Stimulated activated CD4-positive, alpha-beta T cell treated with anti-CD3 and anti-CD28 coated beads, TNF-alpha, amount 100 ng/mL, for 48 hours (primary cell): ENCODE measurements at regions not wholly inside any gene's neighbourhood (a gene's known extent, or its start where the extent isn't known, plus 50 kb on each side); places are given as distances from the start of the nearest gene placed in this dataset.

ENCODE experiments used
- DNase-seq, 3 donors: peaks; one replicate each; pipeline ENCODE4 v3.0.0-alpha.2; 2020; ENCODE audit warnings: low read depth in 3 of 3

DNA sequence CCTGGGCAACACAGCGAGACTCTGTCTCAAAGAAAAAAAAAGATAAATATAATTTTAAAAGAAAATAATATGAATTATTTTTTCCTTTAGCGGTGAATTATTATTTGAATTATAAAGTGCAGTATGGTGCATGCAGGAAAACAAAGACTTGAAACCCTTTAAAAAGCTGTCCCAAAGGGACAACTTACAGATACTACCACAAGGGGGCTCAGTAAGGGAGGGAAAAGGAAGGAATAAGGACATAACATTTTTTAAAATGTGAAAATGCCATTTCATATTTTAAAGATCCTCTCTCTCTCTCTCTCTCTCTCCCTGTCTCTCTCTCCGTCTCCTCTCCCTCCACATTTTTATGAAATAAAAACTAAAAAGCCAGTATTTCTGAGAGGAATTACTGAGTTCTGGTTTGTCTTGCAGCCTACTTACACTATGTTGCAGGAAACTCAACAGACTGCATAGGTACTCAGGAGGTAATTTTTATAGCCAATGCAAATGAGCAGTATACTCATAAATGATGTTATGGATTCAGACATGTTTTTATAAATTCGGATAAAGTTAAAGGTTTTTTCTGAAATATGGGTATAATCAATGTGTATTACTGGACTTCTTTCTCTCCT is 455.0 kb upstream of the GJE1 start:
- no peak for DNase-seq

- DNase-seq = no peak
These were observed 456.8 kb upstream of the GJE1 start for GRCh38 chr6:141675957-141676356.

GRCh38 chr6:141669141-141669540 is 463.6 kb upstream of the GJE1 start:
- DNase-seq = no peak

DNA sequence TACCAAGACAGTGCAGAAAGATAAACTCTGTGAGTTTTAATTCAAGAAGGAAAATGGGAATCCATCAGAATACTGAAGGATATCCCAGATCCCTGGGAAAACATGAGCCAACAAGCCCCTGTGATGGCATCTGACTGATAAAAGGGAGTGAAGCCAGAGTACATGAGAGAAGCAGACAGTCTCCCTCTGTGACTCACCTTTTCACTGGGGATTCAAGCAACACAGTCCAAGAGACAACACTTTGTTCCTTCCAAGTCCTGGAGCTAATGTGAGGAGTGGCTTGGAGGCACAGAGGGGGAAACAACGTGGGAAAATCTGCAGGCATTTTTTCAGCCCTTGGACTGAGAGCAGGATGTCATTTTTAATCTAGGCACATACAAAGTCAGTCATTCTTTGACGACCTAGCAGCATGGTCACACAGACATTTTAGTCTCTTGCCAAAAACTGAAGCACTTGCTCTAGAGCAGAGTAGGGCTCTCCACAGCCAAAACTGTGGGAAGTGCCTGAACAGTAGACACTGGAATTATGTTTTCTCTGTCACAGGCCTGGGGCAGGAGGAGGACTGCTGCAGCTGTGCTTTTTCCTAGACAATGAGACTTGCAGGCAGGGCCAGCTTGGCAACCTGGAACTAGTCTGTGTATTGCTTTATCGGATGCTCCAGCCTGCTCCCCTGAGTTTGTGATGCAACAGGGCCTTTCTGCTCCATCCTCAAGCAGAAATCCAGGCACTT is 465.0 kb upstream of the GJE1 start:
- no peak for DNase-seq

- no peak for DNase-seq
These were observed 466.5 kb upstream of the GJE1 start for GRCh38 chr6:141666187-141666586.

DNA sequence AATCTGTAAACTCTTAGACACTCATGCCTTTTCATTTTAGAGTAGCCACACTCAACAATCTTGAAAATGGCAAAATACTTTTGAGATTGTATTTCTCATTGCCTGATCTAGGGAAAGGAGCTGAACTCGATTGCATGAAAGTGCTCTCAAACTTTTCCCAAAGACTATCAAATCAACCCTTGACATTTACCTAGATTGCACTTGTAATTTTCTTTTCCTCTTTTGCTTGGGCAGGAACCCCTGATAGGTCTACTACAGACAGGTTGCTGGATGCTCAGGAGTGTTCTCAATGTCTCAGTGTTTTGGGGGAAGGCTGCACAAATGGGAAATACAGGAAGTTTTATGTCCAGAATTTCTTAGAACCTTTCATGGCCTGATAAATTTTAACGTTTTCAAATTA is 468.0 kb upstream of the GJE1 start:
- DNase-seq = no peak

- DNase-seq = no peak
These were observed 473.1 kb upstream of the GJE1 start for GRCh38 chr6:141659582-141659981.

DNA sequence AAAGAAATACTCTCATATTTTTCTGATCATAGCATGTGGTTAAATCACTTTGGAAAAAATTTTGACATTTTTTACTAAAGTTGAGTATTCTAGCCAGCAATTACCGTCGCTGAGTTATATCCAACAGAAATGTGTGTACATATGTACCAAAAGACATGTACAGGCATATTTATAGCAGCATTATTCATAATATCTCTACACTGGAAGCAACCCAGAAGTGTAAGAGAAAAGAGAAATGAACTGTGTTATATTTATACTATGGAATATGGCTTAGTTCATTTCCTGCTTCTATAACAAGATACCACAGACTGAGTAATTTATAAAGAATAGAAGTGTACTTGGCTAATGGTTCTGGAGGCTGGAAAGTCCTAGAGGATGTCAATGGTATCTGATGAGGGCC is 474.0 kb upstream of the GJE1 start:
- DNase-seq = no peak

- DNase-seq = no peak
These were observed 474.9 kb upstream of the GJE1 start for GRCh38 chr6:141657812-141658211.

- no peak for DNase-seq
These were observed 479.1 kb upstream of the GJE1 start for GRCh38 chr6:141653590-141653989.

DNA sequence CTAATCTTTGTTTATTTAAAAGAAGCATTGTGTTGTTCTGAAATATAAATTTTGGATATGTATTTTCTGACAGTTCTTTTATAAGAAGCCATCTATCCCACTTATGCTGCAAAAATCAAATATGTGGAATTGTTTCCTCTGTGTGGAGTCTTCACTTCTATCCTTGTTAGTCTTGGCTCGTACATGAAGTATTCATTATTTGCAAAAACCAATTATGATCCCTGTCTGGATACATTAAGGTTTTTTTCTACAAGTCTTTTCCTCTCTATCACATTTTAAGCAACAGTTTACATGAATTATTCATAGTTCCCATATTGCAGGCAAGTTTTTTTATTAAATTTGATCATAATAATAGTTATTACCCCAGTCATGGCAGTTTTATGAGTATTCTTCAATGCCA is 490.8 kb upstream of the GJE1 start:
- no peak for DNase-seq

DNA sequence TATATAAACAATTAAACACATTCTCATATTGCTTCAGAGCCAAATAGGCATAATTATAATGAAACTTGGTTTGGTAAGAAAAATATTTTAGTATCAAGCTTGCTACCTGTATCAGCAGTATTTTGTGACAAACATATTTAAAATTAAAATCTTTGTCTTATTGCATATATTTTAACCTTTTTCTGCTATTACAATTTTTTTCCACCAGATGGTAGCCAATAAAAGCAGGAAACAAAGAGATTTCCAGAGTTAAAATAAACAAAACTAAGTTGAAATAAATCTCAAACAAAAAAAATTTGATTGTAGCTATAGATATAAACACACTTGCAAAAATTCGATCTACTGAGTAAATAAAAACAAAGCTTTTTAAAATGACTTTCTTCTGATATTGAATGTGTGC is 491.3 kb upstream of the GJE1 start:
- DNase-seq = no peak

DNA sequence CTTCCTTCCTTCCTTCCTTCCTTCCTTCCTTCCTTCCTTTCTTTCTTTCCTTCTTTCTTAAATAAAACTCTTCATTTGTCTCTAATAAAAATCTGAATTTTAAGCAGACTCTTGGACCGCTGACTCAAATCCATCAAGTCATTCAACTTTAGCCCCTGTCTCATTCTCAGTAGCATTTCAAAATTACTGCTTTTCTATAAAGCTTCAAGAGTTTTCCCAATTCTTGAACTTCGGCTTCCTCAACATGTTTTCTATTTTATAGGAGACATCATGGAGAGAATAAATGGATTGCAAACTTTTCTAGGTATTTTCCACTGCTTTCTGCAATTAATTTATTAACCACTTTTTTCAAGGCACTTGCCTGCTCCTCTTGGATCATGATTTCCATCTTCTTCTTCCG is 497.1 kb upstream of the GJE1 start:
- DNase-seq = no peak

DNA sequence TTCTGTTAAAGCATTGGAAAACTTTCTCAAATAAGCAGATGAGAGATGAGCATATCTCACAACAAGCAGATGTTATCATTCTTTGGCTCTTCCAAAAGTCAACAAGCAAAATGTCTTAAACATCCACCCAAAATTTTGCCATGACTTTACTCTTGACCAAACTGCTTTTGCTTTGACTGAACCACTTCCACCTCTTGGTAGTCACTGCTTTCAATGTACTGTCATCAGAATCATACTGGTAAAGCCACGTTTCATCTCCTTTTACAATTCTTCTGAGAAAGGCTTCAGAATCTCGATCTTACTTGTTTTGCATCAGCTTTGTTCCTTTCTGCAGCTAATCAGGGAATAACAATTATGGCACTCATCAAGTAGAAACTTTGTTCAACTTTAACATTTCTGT is 498.5 kb upstream of the GJE1 start:
- no peak for DNase-seq

- DNase-seq = no peak
These were observed 508.4 kb upstream of the GJE1 start for GRCh38 chr6:141624301-141624700.

DNA sequence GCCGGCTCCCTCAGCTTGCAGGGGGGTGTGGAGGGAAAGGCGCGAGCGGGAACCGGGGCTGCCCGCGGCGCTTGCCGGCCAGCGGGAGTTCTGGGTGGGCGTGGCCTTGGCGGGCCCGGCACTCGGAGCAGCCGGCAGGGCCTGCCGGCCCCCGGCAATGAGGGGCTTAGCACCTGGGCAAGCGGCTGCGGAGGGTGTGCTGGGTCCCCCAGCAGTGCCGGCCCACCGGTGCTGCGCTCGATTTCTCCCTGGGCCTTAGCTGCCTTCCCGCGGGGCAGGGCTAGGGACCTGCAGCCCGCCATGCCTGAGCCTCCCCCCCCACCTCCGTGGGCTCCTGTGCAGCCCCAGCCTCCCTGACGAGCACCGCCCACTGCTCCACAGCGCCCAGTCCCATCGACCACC is 514.5 kb upstream of the GJE1 start:
- no peak for DNase-seq

GRCh38 chr6:141610741-141611140 is 522.0 kb upstream of the GJE1 start:
- no peak for DNase-seq

DNA sequence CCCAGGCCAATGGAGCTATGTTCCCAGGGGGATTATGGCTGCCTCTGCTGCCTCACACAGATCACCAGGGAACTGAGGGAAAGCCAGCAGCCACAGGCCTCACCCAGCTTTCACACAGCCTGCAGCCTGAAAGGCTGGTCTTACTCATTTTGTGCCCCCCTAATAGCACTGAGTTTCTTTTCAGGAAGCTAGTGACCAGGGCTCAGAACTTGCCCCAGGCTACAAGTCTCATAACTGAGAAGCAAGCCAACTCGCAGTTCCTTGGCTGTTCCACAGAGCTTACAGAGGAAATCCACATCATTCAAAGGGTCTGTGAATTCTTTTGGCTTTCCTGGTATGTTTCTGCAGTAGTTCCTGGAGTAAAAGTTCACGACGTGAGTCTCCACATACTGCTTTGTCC is 524.8 kb upstream of the GJE1 start:
- DNase-seq = no peak

GRCh38 chr6:141598487-141598886 is 534.2 kb upstream of the GJE1 start:
- no peak for DNase-seq

DNA sequence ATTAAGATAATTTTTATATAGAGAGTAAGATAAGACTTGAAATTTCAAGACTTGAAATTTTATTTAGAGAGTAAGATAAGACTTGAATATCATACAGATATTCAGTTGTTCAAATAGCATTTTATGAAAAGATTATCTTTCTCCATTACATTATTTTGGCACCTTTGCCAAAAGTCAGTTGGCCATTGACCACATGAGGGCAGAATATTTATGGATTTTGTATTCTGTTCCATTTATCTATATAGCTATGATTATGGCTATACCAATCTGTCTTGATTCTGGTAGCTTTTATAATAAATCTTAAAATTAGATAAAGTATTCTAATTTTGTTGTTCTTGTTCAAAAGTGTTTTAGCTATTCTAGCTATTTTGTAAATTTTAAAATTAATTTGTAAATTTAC is 537.9 kb upstream of the GJE1 start:
- no peak for DNase-seq

DNA sequence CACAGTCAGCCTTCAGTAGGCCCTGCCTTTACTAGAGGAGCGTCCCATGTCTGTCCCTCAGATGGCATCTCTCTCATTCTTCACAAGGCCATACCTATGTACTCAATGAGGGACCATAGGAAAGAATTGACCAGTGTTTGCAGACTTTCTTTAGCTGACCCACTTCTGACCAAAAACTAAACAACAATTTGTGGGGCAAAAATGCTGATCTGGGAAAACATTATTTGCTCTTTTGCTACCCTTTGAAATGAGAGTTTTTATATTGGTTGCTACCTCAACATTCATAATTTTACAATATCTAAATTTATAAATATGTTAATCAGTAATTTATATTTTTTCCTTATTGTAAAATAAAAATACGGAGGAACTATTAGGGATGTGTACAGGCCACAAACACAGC is 539.4 kb upstream of the GJE1 start:
- DNase-seq = no peak

DNA sequence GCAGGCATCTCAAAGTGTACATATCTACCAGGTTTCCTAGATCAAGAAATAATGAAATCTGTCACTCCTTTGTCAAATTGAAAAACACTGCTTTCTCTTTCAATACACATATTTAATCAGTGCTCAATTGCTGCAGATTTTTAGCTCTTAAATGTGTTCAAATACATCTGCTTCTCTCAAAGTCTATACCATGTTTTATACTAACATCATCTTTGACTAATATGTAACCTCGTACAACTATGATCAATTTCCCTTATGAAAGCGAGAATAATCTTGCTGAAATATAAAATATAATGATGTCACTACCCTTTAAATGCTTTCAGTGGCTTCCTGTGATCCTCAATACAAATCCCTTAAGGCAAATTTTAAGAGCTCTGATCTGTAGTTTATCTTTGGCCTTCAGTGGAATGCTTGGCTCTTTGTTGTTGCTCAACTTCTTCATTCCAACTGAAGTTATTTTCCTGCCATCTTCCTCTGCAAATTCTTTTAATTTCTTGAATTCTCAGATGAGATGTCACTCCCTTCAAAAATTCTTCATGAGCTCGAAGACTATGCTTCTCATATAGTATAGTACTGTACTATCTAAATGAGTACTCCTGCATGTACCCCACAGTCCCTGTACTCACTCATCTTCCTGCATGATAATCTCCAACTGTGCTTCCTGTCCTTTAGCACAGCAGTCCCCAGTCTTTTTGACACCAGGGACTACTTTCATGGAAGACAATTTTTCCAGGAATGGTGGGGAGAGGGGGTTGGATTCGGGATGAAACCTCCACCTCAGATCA is 545.1 kb upstream of the GJE1 start:
- DNase-seq = no peak

- DNase-seq = no peak
These were observed 551.7 kb upstream of the GJE1 start for GRCh38 chr6:141580988-141581552.
